Loucy (cell line): ENCODE measurements at regions not wholly inside any gene's neighbourhood (a gene's known extent, or its start where the extent isn't known, plus 50 kb on each side); places are given as distances from the start of the nearest gene placed in this dataset.

ENCODE experiments used
- H2AFZ ChIP-seq: fragments of 200-600 bp; sonication (generic); 2 replicates; pipeline ENCODE4 v1.6.0; 2016; ENCODE audit warnings: antibody characterized with exemption, mild to moderate bottlenecking, low read length, moderate library complexity
- H3F3A ChIP-seq: fragments of 200-600 bp; 2 replicates; pipeline ENCODE4 v1.6.0; 2016; ENCODE audit warnings: antibody characterized with exemption, low read depth, mild to moderate bottlenecking
- H3K27me3 ChIP-seq: fragments of 200-600 bp; sonication (generic); 2 replicates; pipeline ENCODE4 v1.6.1; 2014; ENCODE audit warnings: low read length, mild to moderate bottlenecking; ENCODE audit not compliant: insufficient read depth, poor library complexity, severe bottlenecking
- H3K36me3 ChIP-seq: fragments of 200-600 bp; sonication (generic); 2 replicates; pipeline ENCODE4 v1.6.1; 2016; ENCODE audit warnings: low read length; ENCODE audit not compliant: insufficient read depth
- H3K4me1 ChIP-seq: fragments of 200-600 bp; sonication (generic); 2 replicates; pipeline ENCODE4 v1.5.1; 2014; ENCODE audit warnings: low read length, mild to moderate bottlenecking; ENCODE audit not compliant: insufficient read depth, poor library complexity, severe bottlenecking
- H3K4me2 ChIP-seq: fragments of 200-600 bp; sonication (generic); 2 replicates; pipeline ENCODE4 v1.6.0; 2014; ENCODE audit warnings: antibody characterized with exemption, low read length, low read depth, mild to moderate bottlenecking; ENCODE audit not compliant: poor library complexity, severe bottlenecking
- H3K4me3 ChIP-seq: fragments of 200-600 bp; sonication (generic); 2 replicates; pipeline ENCODE4 v1.5.1; 2014; ENCODE audit warnings: low read length, mild to moderate bottlenecking, mixed read lengths; ENCODE audit not compliant: poor library complexity, severe bottlenecking
- H3K79me2 ChIP-seq: fragments of 200-600 bp; sonication (generic); 2 replicates; pipeline ENCODE4 v1.6.1; 2014; ENCODE audit warnings: low read length; ENCODE audit not compliant: insufficient read depth
- H3K9ac ChIP-seq: fragments of 200-600 bp; sonication (generic); 2 replicates; pipeline ENCODE4 v1.6.0; 2014; ENCODE audit warnings: mild to moderate bottlenecking, low read depth, low read length, moderate library complexity; ENCODE audit not compliant: poor library complexity, severe bottlenecking
- H3K9me2 ChIP-seq: fragments of 200-600 bp; sonication (generic); replicated peaks from 2 replicates; pipeline ENCODE4 v1.6.1; 2016; ENCODE audit warnings: low read depth, low read length, mixed read lengths
- H3K9me3 ChIP-seq: fragments of 200-600 bp; sonication (generic); 2 replicates; pipeline ENCODE4 v1.6.1; 2014; ENCODE audit warnings: mild to moderate bottlenecking, antibody characterized with exemption, low read length, low read depth; ENCODE audit not compliant: insufficient read depth
- H4K20me1 ChIP-seq: fragments of 200-600 bp; sonication (generic); 2 replicates; pipeline ENCODE4 v1.6.0; 2014; ENCODE audit warnings: antibody characterized with exemption, low read length, mild to moderate bottlenecking; ENCODE audit not compliant: insufficient read depth, poor library complexity, severe bottlenecking
- EZH2phosphoT487 ChIP-seq: fragments of 200-600 bp; IDR thresholded peaks from 2 replicates; pipeline ENCODE4 v1.6.1; 2018; ENCODE audit warnings: antibody characterized with exemption, mild to moderate bottlenecking, moderate library complexity, borderline replicate concordance
- TF ChIP-seq, protein P1 (sequence below): fragments of 200-600 bp; sonication (generic); conservative IDR thresholded peaks from 2 replicates; pipeline ENCODE4 v1.5.1; 2014; ENCODE audit warnings: mild to moderate bottlenecking, antibody characterized with exemption, low read length

DNA sequence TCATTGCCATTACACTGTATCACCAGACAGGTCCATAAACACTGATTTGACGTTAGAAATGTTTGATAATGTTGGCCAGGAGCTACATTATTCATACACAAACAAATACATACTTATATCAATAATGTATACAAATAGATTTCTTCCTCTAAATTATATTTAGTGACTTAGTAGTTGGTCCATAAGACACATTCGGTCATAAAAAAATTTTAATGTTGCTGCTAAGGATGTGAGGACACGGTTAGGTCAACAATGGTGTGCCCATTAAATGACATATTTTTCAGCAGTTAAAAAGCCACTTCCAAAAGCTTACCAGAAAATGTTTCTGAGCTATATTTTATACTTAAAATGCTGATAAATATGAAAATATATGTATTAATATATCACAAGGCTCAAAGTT, 1148.7 kb upstream of the TMEM132C start:
- Histone ChIP-seq H3K9me3 (no peaks in the 10 kb centered on the region), H3K36me3 (no peaks in the 10 kb centered on the region), H3K4me1 (no peaks in the 10 kb centered on the region), H3K27me3 (no peaks in the 10 kb centered on the region), H3K4me2 (no peak overlapping the region), H3K79me2 (no peaks in the 10 kb centered on the region), H3K4me3 (no peak overlapping the region), H2AFZ (no peak overlapping the region), H3F3A (no peaks in the 10 kb centered on the region), H3K9ac (no peak overlapping the region), H4K20me1 (no peaks in the 10 kb centered on the region), H3K9me2 (no peaks in the 10 kb centered on the region)
- no peak for TF ChIP-seq EZH2phosphoT487
- TF ChIP-seq, protein P1, sequence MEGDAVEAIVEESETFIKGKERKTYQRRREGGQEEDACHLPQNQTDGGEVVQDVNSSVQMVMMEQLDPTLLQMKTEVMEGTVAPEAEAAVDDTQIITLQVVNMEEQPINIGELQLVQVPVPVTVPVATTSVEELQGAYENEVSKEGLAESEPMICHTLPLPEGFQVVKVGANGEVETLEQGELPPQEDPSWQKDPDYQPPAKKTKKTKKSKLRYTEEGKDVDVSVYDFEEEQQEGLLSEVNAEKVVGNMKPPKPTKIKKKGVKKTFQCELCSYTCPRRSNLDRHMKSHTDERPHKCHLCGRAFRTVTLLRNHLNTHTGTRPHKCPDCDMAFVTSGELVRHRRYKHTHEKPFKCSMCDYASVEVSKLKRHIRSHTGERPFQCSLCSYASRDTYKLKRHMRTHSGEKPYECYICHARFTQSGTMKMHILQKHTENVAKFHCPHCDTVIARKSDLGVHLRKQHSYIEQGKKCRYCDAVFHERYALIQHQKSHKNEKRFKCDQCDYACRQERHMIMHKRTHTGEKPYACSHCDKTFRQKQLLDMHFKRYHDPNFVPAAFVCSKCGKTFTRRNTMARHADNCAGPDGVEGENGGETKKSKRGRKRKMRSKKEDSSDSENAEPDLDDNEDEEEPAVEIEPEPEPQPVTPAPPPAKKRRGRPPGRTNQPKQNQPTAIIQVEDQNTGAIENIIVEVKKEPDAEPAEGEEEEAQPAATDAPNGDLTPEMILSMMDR = no peak

DNA sequence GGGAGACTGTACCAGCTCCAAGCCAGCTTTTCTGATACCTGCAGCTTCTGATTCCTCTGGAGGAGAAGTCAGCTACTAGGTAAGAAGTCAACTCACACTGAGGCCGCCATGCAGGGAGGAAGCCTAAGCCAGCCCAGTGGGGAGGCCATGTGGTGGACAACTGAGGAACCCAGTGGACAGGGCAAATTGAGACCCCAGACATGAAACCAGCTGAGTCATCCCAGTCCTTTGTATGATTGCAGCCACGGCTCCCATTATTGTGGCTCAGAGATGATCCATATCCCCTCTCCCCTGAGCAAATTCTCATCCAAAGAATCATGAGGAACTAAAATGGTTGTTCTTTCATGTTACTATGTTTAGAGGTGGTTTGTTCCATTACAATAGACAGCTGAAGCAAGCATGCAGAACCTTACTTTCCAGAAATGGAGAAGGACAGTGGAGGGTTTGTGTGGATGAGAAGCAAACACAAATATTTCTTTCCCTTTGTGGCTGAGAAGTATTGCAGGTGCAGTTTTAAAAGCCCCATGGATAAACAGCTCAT, 1147.3 kb upstream of the TMEM132C start:
- no peak overlapping the region for H3K4me3 ChIP-seq
- H3K9ac ChIP-seq = no peak overlapping the region
- no peaks in the 10 kb centered on the region for H3K27me3 ChIP-seq
- H2AFZ ChIP-seq = no peak overlapping the region
- no peaks in the 10 kb centered on the region for H3F3A ChIP-seq
- H4K20me1 ChIP-seq = no peaks in the 10 kb centered on the region
- no peaks in the 10 kb centered on the region for H3K9me2 ChIP-seq
- H3K9me3 ChIP-seq = no peaks in the 10 kb centered on the region
- H3K4me1 ChIP-seq = no peaks in the 10 kb centered on the region
- no peaks in the 10 kb centered on the region for H3K36me3 ChIP-seq
- H3K79me2 ChIP-seq = no peaks in the 10 kb centered on the region
- no peak overlapping the region for H3K4me2 ChIP-seq
- TF ChIP-seq, protein P1 = no peak
- no peak for TF ChIP-seq EZH2phosphoT487

DNA sequence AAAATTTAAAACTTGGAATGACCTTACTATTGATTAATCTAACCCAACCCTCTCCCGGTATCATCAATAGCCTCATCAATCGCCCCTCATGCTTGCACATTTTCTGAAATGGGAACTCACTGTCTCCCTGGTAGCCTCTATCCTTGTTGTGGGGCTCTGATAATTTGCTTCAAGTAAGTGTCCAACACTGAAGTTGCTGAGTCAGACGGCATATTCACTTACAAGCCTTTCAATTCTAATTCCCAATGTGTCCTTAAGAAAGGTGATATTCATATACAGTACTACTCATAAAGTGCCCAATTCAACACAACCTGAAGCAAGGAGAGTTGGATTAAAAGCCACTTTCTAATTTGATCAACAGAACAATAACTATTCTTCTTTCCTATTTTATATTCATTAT, 1146.1 kb upstream of the TMEM132C start:
- Histone ChIP-seq H3K79me2 (no peaks in the 10 kb centered on the region), H4K20me1 (no peaks in the 10 kb centered on the region), H2AFZ (no peak overlapping the region), H3K9ac (no peak overlapping the region), H3F3A (no peaks in the 10 kb centered on the region), H3K27me3 (no peaks in the 10 kb centered on the region), H3K4me2 (no peak overlapping the region), H3K9me3 (no peaks in the 10 kb centered on the region), H3K4me1 (no peaks in the 10 kb centered on the region), H3K36me3 (no peaks in the 10 kb centered on the region), H3K4me3 (no peak overlapping the region), H3K9me2 (no peaks in the 10 kb centered on the region)
- TF ChIP-seq, protein P1 = no peak
- no peak for TF ChIP-seq EZH2phosphoT487
